ENCODE measurements at regions not wholly inside any gene's neighbourhood (a gene's known extent, or its start where the extent isn't known, plus 50 kb on each side); places are given as distances from the start of the nearest gene placed in this dataset.

DNA sequence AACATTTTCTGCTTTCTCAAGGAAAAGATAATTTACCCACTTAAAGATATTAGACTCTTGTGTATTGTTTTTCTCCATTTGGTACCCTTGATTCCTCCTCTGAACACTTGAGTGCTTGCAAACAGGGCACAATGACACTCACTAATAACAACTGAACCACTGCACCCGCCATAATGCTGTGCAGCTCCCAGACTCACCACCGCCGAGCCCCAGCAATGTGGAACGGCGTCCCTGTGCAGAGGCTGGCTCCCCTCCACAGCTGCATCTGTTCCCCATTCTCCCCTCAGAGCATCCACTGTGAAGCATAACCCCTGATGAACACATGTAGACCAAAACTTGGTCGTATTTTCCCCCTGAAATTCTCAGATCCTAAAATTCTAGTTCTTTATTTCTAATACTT lies 276.2 kb upstream of the PLSCR5 start:
- TF ChIP-seq, protein P1, sequence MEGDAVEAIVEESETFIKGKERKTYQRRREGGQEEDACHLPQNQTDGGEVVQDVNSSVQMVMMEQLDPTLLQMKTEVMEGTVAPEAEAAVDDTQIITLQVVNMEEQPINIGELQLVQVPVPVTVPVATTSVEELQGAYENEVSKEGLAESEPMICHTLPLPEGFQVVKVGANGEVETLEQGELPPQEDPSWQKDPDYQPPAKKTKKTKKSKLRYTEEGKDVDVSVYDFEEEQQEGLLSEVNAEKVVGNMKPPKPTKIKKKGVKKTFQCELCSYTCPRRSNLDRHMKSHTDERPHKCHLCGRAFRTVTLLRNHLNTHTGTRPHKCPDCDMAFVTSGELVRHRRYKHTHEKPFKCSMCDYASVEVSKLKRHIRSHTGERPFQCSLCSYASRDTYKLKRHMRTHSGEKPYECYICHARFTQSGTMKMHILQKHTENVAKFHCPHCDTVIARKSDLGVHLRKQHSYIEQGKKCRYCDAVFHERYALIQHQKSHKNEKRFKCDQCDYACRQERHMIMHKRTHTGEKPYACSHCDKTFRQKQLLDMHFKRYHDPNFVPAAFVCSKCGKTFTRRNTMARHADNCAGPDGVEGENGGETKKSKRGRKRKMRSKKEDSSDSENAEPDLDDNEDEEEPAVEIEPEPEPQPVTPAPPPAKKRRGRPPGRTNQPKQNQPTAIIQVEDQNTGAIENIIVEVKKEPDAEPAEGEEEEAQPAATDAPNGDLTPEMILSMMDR (IDR thresholded peaks at IDR 0.05), result no peak
- TF ChIP-seq POLR2A (IDR thresholded peaks at IDR 0.05) (no peak), POLR2AphosphoS5 (IDR thresholded peaks at IDR 0.05) (no peak), EP300 (IDR thresholded peaks at IDR 0.05) (no peak)
- peak in 1 of 2 donors; percentile 8 for DNase-seq
- H3K27me3 ChIP-seq, result no peaks in the 10 kb centered on the region
- WGBS, 2 donors, result 78 to 81% methylated on average over 6 of the region's 6 CpGs
- H3K36me3 ChIP-seq, result no peaks in the 10 kb centered on the region
- no peak for ATAC-seq (ENCODE audit: low FRiP score in 2 of 2)
- H3K9me3 ChIP-seq, result peaks cover 0 to 5% (median 0%) of the 10 kb centered on the region in 4 donors
- no peak overlapping the region for H3K27ac ChIP-seq
- H3K4me1 ChIP-seq, result no peaks in the 10 kb centered on the region
- no peak overlapping the region for H3K4me3 ChIP-seq

DNA sequence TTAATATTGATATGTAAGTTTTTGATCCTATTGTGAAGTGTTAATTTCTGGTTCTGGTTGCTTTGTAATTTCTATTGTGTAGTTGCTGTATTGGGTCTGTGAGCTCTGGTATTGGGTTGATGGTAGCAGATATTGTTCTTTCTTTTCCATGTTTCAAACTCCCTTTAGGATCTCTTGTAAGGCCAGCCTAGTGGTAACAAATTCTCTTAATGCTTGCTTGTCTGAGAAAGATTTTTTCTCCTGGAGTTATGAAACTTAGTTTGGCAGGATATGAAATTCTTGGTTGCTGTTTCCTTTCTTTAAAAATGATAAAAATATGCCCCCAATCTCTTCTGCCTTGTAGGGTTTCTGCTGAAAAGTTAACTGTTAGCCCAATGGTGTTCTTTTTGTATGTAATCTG lies 268.6 kb upstream of the PLSCR5 start:
- Histone ChIP-seq H3K4me3 (no peak overlapping the region), H3K36me3 (no peaks in the 10 kb centered on the region), H3K4me1 (no peaks in the 10 kb centered on the region), H3K9me3 (peaks cover 0 to 9% (median 0%) of the 10 kb centered on the region in 4 donors), H3K27ac (no peak overlapping the region), H3K27me3 (no peaks in the 10 kb centered on the region)
- ATAC-seq (ENCODE audit: low FRiP score in 2 of 2) (no peak), DNase-seq (no peak)
- TF ChIP-seq POLR2A (IDR thresholded peaks at IDR 0.05), result no peak

DNA sequence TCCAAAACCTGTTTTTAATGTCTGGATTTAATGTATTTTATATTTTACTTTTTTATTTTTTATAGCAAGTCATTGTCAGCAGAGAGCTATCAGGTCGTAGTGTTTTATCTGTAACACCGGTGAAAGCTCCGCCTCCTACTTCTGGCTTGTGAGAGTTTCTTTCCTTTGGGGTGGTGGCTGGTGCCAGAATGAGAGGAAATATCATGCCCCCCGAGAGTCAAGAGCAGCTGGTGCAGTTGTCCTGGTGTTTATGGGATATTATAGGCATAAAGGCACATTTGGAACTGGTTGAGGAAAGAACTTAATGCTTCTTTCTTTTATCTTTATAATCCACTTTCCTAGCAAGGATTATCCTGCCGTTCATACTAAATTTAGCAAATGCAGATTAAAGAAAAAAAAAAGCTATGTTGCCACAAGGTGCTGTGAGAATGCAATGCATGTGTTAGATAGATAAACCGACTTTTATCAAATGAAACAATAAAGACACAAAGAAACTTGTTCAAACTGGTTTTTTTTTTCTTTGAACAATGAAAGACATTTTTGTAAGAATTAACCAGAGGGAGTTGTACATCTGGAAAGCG lies 260.1 kb upstream of the PLSCR5 start:
- 50 to 53% methylated on average over 7 of the region's 7 CpGs for WGBS, 2 donors
- Histone ChIP-seq H3K27me3 (no peaks in the 10 kb centered on the region), H3K27ac (no peak overlapping the region), H3K4me1 (no peaks in the 10 kb centered on the region), H3K4me3 (no peak overlapping the region), H3K9me3 (no peaks in the 10 kb centered on the region), H3K36me3 (no peaks in the 10 kb centered on the region)
- TF ChIP-seq EP300 (IDR thresholded peaks at IDR 0.05) (no peak), POLR2A (IDR thresholded peaks at IDR 0.05) (no peak), POLR2AphosphoS5 (IDR thresholded peaks at IDR 0.05) (no peak)
- TF ChIP-seq, protein P1 (IDR thresholded peaks at IDR 0.05), result no peak
- ATAC-seq (ENCODE audit: low FRiP score in 2 of 2) (no peak), DNase-seq (no peak)

DNA sequence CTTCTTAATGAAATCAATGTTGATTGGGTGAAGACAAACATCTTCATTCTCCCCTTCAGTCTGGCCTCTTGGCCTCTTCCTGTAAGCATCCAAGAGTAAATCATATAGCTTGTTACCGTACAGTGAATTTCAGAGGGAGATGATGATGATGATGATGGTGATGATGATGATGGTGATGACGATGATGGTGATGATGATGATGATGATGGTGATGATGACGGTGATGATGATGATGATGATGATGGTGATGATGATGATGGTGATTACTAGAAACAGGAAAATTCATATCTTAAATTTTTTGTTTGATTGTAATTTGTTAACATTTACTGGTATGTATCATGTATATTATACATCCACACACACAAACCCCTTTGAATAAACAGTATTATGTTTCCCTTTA lies 256.1 kb upstream of the PLSCR5 start:
- H3K27me3 ChIP-seq, result no peaks in the 10 kb centered on the region
- no peak overlapping the region for H3K4me3 ChIP-seq
- ATAC-seq (ENCODE audit: low FRiP score in 2 of 2), result no peak
- no peak overlapping the region for H3K27ac ChIP-seq
- no peak for DNase-seq
- TF ChIP-seq POLR2AphosphoS5 (IDR thresholded peaks at IDR 0.05) (no peak), EP300 (IDR thresholded peaks at IDR 0.05) (no peak), POLR2A (IDR thresholded peaks at IDR 0.05) (no peak)
- TF ChIP-seq, protein P1 (IDR thresholded peaks at IDR 0.05), result no peak
- no peaks in the 10 kb centered on the region for H3K36me3 ChIP-seq
- H3K4me1 ChIP-seq, result no peaks in the 10 kb centered on the region
- 91% methylated on average over 3 of the region's 3 CpGs for WGBS, 2 donors
- H3K9me3 ChIP-seq, result no peaks in the 10 kb centered on the region

DNA sequence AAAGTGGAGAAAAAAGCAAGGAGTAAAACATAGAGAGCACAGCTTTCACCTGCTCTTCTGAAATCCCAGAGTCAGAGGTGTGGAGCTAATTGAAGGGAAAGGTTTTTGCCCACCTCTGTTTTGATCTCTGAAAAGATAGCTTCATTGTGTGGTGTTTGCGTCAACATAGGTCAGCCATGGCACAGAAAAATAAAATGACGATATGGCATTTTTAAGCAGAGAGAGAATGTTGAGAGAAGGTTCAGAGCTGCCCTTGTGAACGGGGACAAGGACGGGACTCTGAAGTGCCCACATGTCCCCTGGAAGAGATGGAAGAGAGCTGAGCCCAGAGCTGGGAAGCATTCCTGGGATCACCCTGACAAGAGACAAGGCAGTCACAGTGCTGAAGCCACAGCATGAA lies 249.4 kb upstream of the PLSCR5 start:
- TF ChIP-seq POLR2A (IDR thresholded peaks at IDR 0.05), result no peak
- TF ChIP-seq, protein P1 (IDR thresholded peaks at IDR 0.05), result no peak
- TF ChIP-seq EP300 (IDR thresholded peaks at IDR 0.05), result no peak
- no peak for TF ChIP-seq POLR2AphosphoS5 (IDR thresholded peaks at IDR 0.05)
- WGBS, 2 donors, result 90 to 93% methylated on average over 4 of the region's 4 CpGs

More for the DNA sequence above, 249.4 kb upstream of the PLSCR5 start:
- ATAC-seq (ENCODE audit: low FRiP score in 2 of 2) (no peak), DNase-seq (no peak)
- Histone ChIP-seq H3K9me3 (no peaks in the 10 kb centered on the region), H3K4me1 (no peaks in the 10 kb centered on the region), H3K4me3 (no peak overlapping the region), H3K36me3 (no peaks in the 10 kb centered on the region), H3K27ac (no peak overlapping the region), H3K27me3 (no peaks in the 10 kb centered on the region)
